GM21515 (cell line): ENCODE measurements at regions not wholly inside any gene's neighbourhood (a gene's known extent, or its start where the extent isn't known, plus 50 kb on each side); places are given as distances from the start of the nearest gene placed in this dataset.
"Not testable (repeated sequence)": the region's sequence is repeated elsewhere in the genome, so short reads cannot be mapped to it uniquely, and the experiment has no call there.

ENCODE experiments used
- ATAC-seq: cut with Tn5 transposase; IDR thresholded peaks from one replicate; pipeline ENCODE4 v1.9.1; 2021; ENCODE audit not compliant: unreplicated experiment

GRCh38 chr2:193476171-193476800, 1281.6 kb upstream of the TMEFF2 start:
- ATAC-seq, result no peak

GRCh38 chr2:193475038-193475437, 1280.3 kb upstream of the TMEFF2 start:
- no peak for ATAC-seq

DNA sequence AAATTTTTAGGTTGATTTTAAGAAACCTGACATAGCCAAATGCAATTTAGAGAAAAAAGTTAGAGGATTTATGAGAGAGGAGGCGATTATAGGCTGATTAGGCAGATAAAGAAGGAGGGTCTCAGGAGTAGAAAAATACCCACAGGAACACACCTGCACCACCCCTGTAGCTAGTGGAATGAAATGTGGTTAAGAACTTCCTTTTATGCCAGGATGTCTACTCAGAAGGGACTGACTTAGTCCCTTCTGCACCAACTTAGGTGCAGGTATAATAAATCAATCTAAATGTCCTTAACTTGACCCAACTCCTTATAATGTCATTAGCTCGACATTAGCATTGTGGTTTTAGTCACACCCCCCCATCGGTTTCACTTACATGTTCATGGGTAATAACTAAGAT, 1274.5 kb upstream of the TMEFF2 start:
- ATAC-seq, result no peak

DNA sequence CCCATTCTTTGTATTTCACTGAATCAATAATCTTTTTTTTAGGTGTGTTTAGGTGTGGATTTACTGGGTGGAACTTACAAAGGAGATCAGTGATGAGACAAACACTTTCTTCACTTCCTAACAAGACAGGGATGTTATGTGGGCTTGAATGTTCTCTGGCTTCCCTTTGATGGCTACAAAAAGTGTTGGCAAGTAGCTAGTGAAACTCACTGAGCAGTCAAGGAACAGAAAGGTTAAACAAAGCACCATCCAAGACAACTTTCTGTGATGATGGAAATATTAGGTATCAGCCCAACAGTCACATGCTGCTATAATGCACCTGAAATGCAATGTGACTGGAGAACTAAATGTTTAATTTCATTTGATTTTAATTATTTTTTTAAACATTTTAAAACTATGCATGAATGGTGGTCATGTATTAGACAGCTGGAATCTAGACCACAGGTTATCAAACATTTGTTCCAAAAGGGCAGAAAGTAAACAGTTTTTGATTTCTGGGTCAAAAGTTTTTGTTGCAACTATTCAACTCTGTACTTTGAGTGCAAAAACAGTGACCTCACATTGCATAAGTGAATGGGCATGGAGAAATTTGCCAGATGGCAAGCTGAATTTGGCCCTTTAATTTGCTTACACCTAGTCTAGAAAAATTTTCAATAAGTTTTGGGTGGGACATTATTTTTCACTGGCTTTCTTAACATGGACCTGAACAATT, 1272.7 kb upstream of the TMEFF2 start:
- ATAC-seq, result no peak

DNA sequence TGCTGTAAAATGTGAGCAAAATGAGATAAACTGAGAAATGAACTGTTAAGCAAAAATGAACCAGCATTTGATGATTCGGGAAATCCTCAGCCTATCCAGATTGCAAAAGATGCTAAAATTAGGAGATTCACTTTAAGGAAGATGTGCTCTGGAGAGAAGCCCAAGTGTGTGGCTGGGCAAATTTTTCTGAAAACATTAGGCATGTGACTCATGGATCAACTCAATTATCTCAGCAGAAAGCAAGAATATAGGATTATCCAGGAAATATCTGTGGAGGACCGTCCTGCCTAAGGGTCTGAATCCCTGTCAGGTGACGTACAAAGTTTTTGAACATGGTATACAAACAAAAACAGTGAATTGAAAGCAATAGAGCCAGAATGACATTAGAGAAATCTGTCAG, 1268.3 kb upstream of the TMEFF2 start:
- no peak for ATAC-seq

DNA sequence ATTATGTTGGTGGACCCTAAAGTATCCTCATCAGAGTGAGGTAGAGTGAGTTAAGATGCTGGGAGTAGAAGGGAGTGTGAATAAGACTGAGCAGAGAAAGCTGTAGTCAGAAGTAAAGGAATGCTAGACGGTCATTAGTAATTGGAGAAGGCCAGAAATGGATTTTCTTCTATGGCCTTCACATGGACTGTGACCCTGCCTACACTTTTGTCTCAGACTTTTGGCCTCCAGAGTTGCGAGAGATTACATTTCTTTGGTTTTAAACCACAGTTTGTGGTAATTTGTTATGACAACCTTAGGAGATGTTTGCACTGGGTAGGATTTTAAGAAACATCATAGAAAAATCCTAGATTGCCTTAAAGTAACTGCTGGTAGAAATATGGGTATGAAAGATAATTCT, 1267.7 kb upstream of the TMEFF2 start:
- no peak for ATAC-seq

DNA sequence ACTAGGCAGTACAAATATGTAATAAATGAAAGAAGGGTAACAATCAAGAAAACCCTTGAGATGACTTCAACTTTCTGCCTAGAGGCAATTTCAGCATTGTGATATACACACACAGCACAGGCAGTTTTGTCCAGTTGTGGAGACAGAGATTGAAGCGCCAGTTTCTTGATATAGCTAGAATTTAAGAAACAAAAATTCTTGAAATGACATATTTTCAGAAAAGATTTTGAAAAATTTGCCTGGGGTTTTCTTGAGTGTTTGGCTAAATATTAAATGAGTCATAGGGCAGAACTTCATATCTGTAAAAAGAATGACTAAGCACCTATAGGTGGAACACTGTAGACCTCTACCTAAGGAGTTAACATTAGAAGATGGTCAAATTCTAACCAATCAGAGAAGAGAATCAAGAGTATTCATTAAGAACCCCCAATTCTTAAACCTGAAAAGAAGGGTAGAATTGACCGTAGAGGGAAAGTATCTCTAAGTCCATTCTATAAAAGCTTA, 1266.8 kb upstream of the TMEFF2 start:
- no peak for ATAC-seq

DNA sequence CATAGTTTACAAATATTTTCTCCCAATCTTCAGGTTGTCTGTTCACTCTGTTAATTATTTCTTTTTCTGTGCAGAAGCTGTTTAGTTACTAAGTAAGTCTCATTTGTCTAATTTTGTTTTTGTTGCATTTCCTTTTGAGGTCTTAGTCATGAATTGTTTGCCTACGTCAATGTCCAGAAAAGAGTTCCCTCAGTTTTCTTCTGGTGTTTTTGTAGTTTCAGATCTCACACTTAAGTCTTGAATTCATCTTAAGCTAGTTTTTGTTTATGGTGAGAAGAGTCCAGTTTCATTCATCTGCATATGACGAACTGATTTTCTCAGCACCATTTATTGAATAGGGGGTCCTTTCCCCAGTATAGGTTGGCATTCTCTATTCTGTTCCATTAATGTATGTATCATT, 1252.2 kb upstream of the TMEFF2 start:
- ATAC-seq, result no peak

DNA sequence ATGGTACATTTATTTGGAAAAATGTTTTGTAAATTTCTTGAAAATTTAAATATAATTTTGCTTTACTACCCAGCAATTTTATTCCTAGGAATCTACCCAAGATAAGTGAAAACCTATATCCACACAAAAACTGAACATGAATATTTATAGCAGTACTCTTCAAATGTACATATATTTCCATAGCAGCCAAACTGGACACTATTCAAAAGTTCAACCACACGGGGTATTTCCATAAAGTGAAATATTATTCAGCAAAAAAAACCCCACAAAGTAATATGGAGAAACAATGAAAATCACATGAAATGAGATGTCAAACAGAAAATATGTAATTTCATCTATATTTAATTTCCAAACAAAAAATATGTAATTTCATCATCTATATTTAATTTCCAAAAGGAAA, 1247.6 kb upstream of the TMEFF2 start:
- ATAC-seq, result no peak

DNA sequence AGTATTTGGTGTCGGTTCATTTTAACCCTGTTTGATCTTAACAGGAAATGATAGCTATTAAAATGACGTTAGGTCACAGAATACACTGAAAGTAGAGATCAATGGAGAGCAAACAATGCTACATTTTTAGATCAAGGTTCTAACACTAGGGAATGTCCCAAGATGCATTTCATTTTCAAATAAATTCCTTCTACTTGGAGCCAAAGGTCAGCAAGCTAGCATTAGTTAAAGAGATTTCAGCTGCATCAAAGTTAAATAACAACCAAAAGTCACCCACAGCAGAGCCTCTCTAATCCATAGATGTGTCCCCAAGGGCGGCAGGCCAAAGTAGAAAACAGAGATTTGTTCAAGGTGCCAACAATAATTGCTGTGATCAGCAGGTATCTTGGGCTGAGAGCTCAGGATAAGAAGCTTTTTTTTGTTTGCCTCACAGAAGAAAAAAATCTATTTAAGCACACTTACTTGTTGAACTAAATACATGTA, 1233.6 kb upstream of the TMEFF2 start:
- ATAC-seq, result no peak

DNA sequence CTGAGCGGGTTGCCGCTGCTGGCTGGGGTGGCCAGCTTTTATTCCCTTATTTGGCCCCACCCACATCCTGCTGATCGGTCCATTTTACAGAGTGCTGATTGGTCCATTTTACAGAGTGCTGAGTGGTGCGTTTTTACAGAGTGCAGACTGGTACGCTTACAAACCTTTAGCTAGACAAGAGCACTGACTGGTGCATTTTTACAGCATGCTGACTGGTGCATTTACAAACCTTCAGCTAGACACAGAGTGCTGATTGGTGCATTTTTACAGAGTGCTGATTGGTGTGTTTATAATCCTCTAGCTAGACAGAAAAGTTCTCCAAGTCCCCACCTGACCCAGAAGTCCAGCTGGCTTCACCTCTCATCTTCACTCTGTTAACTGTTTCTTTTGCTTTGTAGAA, 1217.6 kb upstream of the TMEFF2 start:
- ATAC-seq, result not testable (repeated sequence)

GRCh38 chr2:193409951-193410350, 1215.2 kb upstream of the TMEFF2 start:
- ATAC-seq, result no peak

GRCh38 chr2:193382583-193382982, 1187.8 kb upstream of the TMEFF2 start:
- no peak for ATAC-seq

DNA sequence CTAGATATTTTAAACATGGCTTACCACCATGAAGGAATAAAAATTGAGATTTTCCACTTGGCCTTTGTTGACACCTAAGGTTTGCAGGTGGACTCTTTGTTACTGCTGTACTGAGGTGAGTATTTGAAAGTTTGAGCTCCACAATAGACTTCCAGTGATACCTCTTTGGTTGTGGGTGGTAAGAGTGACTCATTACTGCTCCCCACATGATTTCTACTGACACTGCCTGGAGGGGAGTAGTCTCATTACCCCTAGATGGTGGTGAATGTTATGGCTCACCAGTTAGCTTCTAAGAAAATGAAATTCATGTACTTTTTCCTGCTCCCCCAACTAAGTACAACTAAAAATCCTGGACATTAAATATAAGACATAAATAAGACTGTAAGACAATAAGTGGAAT, 1183.1 kb upstream of the TMEFF2 start:
- ATAC-seq, result no peak

DNA sequence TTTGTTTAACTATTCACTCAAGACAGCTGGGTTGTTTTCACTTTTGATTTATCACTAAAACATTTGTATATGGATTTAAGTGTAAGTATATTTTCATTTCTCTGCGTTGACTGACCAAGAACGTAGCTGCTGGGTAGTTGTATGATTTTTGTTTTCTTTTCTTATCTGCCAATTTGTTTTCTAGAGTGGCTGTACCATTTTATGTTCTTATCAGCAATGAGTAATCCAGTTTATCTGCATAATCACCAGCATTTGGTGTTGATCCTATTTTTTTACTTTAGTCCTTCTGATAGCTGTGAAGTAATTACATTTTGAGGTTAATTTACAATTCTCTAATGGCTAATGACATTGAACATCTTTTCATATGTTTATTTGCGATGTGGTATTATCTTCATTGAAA, 1178.4 kb upstream of the TMEFF2 start:
- ATAC-seq, result no peak

- no peak for ATAC-seq
Observed at GRCh38 chr2:193371200-193371599, 1176.5 kb upstream of the TMEFF2 start.

DNA sequence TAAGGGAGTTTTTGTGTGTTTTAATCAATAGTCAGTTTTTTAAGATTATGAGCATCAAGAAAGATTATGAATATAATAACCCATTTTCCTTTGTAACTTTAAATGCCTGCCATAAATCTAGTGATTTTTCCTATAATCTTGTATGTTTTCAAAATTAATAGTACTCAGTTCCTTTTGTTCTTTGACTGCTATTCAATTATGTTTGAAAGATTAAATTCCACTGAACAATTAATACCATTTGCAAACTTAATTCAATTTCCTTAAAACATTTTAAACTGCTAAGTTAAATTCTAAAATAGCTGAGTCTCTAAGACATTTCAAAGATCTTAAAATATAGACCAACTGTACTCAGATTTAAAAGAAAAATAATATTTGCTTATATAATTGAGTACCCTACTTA, 1173.9 kb upstream of the TMEFF2 start:
- ATAC-seq, result no peak

DNA sequence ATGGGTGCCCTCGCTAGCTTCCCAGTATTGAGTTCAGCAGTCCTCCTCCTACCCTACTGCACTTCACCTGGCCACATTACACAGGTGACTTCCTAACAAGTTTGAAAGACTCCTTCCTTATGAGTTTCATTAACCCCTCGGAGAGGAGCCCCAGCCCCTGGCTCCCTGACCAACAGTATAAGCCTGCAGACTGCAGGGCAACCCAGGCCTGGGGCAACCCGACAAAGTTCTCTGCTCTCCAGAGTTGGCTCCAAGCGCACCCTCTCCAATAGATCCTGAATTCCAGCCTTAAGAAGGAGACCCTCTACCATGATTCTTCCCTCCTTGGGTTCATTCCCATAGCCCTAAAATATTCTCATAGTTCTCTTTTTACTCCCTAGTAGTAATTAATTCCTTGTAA, 1162.8 kb upstream of the TMEFF2 start:
- ATAC-seq, result no peak

GRCh38 chr2:193352665-193353242, 1158.0 kb upstream of the TMEFF2 start:
- ATAC-seq, result not testable (repeated sequence)

- ATAC-seq, result no peak
Observed at GRCh38 chr2:193350509-193350908, 1155.8 kb upstream of the TMEFF2 start.

DNA sequence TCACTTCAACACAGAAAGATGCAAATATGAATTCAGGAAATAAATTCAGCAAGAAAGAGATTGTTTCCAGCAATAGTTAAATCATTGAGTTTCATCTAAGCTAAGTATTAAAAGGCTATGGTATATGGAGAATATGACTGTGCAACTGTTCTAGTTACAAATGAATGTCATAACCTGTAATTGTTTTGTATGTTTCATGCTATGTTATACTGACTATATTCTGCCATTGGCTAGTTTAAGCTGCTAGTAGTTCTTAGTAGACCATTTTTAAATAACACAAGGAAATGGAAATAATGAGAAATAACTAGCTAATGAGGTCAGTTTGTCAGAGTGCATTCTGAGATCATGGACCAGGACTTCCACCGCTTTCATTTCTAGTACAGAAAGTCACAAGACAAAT, 1154.9 kb upstream of the TMEFF2 start:
- no peak for ATAC-seq

DNA sequence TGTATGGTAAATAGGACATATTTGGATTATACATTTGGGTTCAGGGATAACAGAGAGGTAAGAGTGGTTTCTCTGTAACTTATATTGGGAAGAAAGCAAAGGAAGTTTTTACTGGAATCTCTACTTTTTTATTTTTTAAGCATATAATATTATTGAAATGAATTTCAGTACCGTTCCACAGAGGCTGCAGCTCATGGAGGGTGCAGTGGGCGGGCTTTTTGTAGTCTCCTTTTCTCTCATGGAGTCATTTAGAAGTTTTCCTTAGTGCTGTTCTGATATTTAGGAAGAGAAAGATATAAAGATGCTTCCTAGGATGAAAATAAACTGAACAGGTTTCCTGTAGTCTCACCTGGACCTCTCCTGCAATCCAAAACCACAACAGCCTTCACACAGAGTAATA, 1153.3 kb upstream of the TMEFF2 start:
- no peak for ATAC-seq
